HG02885 (cell line): ENCODE measurements at regions not wholly inside any gene's neighbourhood (a gene's known extent, or its start where the extent isn't known, plus 50 kb on each side); places are given as distances from the start of the nearest gene placed in this dataset.

ENCODE experiments used
- ATAC-seq: cut with Tn5 transposase; IDR thresholded peaks from one replicate; pipeline ENCODE4 v1.9.1; 2021; ENCODE audit warnings: mild to moderate bottlenecking; ENCODE audit not compliant: unreplicated experiment, poor library complexity

- no peak for ATAC-seq
Observed at GRCh38 chr11:108994887-108995286, 330.0 kb downstream of the DDX10 start.

GRCh38 chr11:108997826-108998225 is 333.0 kb downstream of the DDX10 start:
- no peak for ATAC-seq

GRCh38 chr11:109000531-109000930 is 335.7 kb downstream of the DDX10 start:
- no peak for ATAC-seq

GRCh38 chr11:109001585-109001984 is 336.7 kb downstream of the DDX10 start:
- ATAC-seq: no peak

GRCh38 chr11:109012991-109013390 is 348.1 kb downstream of the DDX10 start:
- no peak for ATAC-seq

GRCh38 chr11:109015283-109015682 is 350.4 kb downstream of the DDX10 start:
- no peak for ATAC-seq

- ATAC-seq: no peak
Observed at GRCh38 chr11:109016724-109017123, 351.9 kb downstream of the DDX10 start.

- ATAC-seq: no peak
Observed at GRCh38 chr11:109017489-109017888, 352.6 kb downstream of the DDX10 start.

- no peak for ATAC-seq
Observed at GRCh38 chr11:109018639-109019038, 353.8 kb downstream of the DDX10 start.

GRCh38 chr11:109019342-109019936 is 354.6 kb downstream of the DDX10 start:
- no peak for ATAC-seq

GRCh38 chr11:109023036-109023435 is 358.2 kb downstream of the DDX10 start:
- no peak for ATAC-seq

- no peak for ATAC-seq
Observed at GRCh38 chr11:109026891-109027489, 362.1 kb downstream of the DDX10 start.

GRCh38 chr11:109027851-109028250 is 363.0 kb downstream of the DDX10 start:
- no peak for ATAC-seq

- ATAC-seq: no peak
Observed at GRCh38 chr11:109029927-109030326, 365.1 kb downstream of the DDX10 start.

GRCh38 chr11:109033627-109034338 is 368.9 kb downstream of the DDX10 start:
- no peak for ATAC-seq

GRCh38 chr11:109034339-109034696 is 369.4 kb downstream of the DDX10 start:
- no peak for ATAC-seq

- no peak for ATAC-seq
Observed at GRCh38 chr11:109035284-109035683, 370.4 kb downstream of the DDX10 start.

GRCh38 chr11:109036011-109036410 is 371.1 kb downstream of the DDX10 start:
- ATAC-seq: no peak

- ATAC-seq: no peak
Observed at GRCh38 chr11:109037856-109038780, 373.2 kb downstream of the DDX10 start.

- ATAC-seq: no peak
Observed at GRCh38 chr11:109039611-109040010, 374.7 kb downstream of the DDX10 start.

- ATAC-seq: no peak
Observed at GRCh38 chr11:109040303-109040702, 375.4 kb downstream of the DDX10 start.
